ENCODE measurements at regions not wholly inside any gene's neighbourhood (a gene's known extent, or its start where the extent isn't known, plus 50 kb on each side); places are given as distances from the start of the nearest gene placed in this dataset.

DNA sequence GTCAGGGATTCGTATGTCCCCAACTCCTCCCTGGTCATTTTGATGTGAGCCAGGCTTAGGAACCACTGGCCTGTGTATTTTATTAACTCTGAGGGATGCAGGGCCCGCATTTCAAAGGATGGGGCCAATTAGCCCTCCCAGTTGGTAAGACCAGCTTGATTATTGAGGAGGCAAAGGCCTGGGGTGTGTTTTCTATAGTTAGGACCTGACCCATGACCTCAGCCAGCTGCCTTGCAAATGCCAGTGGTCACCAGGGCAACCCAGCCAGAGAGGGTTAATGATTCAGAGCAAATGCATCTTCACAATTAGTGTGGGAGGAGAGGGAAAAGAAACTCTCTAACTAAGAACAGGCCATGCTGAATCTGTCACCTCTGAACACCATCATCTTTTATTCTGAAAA lies 835.4 kb downstream of the MAFB start:
- DNase-seq, result no peak

DNA sequence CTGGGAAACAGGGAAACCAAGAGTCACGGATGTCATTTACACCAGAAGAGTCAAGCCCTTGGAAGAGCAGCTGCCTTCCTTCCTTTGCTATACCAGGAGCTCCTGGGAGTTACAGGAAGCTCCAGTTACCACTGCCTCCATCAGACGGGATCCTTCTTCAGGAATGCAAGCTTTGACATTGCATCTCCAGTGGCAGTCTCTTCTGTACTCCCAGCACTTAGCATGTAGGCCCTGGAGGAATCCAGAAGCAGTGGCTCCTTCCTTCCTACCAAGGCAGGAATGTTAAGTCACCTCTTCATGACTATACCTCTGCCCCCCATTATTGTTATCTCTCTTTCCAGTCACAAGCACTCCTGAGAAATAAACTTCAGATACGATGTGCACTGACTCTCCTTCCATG lies 836.0 kb downstream of the MAFB start:
- no peak for DNase-seq

DNA sequence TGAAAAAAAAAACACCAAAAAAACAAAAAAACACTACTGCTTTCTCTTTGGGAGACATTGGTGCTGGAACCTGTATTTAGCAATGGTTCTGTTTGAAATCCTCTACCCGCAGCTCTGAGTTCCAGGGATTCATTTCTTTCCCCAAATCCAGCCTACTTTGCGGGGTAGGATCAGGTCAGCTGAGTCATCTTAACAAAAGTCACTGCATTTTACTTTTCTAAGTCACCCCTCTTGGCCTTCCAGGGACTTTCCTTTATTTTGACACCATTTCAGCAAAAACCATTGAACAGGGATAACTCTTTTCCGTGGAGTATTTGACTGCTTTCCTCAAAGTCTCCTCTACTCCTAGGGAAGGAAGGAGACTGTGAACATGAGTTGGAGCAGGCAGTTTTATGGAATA lies 837.6 kb downstream of the MAFB start:
- DNase-seq, result no peak

DNA sequence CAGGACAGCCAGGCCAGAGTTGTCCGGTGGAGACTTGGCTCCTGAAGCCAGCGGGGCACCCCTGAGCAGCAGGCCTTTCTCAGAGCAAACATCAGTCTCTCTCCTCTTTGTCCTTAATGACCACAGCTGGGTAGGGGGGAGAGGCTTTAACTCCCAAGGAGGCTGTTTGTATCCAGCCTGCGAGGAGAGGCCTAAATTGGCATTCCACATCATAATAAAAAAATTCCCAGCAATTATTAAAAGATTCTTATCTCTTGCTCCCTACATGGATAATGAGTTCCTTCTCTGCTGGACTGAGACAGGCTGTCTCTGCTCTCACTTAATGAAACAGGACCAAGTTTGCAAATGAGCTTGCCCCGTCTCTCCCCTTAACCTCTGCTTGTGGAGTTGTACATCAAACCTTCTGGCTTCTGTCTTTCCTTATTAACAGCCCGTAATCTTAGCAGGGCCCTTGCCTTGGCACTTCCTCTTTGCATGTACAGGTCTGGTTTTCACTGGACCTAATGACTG lies 838.2 kb downstream of the MAFB start:
- DNase-seq, result no peak

DNA sequence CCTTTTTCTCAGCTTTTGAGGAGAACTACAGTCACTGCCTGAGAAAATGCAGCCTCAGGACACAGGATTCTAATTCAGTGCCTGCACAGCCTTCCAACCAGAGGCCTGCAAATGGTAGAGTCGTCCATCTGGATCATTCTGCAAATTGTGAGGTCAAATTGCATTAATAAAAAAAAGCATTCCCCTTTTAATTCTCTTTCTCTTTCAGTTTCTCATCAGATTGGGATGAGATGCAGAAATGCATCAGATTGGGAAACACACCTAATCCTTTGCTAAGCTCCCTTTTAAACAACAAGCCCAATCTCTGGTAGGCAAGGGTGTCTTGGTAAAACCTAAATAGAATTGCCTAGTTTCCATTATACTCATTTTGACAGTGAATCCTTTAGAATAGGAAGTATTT lies 838.8 kb downstream of the MAFB start:
- DNase-seq, result no peak

DNA sequence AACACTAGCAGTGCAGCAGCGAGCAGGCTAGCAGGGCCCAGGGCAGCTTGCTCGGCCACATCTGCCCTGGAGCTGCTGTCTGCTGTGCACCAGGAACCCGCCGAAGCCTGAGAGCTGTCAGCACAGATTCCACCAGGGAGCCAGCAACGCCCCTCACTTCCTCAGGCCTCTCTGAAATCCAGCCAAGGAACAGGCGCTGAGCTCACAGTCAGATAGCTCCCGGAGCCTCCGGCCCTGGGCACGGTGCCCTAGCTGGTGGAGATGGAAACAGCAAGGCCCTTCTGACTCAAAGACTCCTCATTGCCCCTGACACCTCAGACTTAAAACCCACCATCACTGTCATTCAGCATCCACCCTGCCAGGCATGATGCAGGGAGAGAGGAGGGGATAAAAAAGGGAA lies 839.4 kb downstream of the MAFB start:
- no peak for DNase-seq

DNA sequence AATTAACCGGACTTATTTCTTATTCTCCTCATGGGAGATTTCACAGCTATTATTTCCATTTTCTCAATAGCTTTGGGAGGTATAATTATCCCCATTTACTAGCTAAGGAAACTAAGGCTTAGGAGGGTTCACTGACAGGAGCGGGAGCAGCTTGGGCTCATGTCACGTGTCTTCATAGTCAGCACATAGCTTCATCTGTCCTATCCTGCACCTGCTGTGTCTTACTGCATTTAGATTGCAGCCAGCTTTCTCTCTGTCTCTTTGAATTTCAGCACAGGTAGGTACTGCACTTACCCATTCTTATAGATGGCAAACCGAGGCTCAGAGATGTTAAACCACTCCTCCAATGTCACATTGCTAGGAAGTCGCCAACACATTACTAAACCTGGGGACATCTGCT lies 839.9 kb downstream of the MAFB start:
- DNase-seq, result no peak

DNA sequence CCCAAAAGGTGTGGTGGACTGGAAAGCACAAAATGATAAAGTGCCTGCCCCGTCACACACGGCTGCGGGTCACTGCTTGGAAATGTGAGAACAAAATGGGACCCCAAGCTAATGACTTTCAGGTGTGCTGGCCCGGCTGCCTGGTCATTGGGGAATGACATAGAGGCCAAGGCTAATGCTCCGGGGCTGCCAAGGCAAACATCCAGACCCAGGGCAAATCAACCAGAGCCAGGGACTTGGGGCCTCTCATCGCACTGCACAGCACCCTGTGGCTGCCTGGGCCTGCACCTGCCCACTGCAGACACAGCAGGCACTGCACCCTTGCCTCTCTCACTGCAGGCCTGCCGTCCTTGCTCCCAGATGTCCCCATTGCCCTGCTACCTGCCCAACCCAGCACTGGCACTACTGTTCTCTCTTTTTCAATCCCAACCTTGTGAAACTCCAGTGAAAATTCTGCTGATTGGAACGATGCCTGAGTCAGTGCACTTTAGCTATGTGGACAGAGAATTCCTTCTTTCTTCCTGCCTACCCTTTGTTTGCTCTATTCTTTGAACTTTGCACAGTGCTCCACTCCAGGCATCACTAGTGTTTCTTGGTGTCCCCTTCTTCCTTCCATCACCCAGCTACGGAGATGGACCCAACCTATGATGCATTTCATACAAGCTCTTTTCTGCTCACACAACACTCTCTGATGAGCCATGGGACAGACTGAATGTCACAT lies 849.5 kb downstream of the MAFB start:
- DNase-seq, result no peak

DNA sequence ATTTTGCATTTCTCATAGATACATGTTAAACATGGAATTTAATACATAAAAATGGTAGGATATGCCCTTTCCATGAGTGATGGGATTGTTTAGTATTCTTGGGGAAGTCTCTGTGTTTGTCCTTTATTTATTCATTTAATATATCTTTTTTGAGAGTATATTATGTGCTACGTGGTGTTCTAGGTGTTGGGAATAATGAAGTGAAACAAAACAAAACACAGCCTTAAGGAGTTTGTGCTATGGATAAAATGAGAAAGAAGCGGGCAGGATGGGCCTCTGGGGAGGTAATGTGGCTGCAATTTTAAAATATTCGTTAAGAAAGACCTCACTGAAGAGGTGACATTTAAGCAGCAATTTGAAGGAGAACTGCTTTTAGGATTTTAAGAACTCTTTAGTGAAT lies 851.5 kb downstream of the MAFB start:
- DNase-seq, result no peak

DNA sequence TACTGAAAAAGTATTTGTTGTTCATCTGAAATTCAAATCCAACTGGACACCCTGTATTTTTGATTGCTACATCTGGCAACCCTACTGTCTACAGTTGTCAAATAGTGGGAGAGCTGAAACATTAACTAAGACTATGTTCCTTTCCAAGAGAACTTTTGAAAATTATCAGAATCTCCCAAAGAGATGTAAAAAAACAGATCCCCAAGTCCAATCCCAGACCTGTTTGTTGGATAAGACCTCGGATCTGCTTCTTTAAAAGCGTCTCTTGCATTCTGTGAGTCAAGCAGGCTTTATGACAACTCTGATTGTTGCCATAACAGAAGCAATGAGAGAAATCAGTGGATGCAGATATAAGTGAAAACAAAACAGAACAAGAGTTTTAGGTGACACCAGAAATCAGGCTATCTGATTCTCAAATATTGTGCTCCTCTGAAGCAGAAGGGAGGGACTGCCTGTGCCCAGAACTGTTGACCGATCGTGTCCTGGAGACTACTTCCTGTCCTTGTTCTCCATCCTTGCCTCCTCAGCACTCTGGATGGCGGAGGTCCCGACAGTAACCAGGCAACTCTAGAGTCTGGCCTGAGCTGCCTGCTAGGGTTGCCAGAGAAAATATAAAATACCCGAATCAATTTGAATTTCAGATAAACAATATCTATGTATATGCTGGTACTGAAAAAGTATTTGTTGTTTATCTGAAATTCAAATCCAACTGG lies 853.8 kb downstream of the MAFB start:
- DNase-seq, result no peak

DNA sequence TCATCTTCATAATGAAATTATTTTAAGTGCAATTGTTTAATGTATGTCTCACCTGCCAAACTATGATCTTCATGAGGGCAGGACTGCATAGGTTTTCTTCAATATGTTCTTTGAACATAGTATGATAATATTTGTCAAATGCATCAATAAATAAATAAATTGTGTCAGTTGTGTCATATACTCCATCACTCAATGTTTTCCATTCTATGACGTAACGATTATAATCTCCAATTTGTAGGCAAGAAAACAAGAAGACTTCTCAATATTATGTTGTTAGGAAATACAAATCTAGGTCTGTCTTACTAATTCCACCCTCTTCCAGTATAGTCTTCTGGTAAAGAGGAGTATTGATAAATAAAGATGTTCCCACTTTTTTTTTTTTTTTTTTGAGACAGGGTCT lies 858.1 kb downstream of the MAFB start:
- DNase-seq, result no peak

DNA sequence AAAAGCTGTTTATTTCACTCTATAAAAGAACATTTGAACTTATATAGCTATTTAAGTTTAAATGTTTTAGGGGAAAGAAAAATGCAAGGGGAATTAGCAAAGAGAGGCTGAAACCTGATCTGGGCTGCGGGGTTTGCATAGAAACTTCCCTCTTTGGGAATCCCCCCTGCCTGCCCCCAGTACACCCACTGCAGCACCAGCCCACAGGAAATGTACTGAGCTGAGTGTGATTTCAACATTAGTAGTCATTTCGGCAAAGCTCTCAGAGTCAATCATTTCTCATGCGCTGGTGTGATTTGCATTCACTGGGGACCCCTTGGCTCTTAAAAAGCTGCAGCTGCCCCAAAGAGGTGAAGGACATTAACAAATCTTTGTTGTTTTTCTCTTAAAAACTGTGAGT lies 859.4 kb downstream of the MAFB start:
- no peak for DNase-seq

DNA sequence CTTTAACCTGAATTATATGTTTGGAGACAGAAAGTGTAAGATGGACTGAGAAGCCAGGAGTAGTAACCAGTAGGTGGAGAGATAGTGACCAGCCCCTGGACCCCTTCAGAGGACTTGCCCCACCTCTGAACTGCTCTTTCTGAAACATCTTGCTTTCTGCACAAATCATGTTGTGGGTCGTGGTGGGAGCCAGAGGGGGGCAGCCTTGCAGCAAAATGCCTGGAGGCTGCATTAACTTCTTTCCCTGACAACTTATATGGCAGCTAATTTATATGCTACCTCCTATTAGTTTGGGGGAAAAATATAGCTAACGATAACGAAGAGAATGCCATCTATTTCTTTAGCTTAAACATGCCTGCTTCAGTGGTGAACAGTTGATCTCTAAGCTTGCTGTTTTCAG lies 859.8 kb downstream of the MAFB start:
- DNase-seq, result no peak

DNA sequence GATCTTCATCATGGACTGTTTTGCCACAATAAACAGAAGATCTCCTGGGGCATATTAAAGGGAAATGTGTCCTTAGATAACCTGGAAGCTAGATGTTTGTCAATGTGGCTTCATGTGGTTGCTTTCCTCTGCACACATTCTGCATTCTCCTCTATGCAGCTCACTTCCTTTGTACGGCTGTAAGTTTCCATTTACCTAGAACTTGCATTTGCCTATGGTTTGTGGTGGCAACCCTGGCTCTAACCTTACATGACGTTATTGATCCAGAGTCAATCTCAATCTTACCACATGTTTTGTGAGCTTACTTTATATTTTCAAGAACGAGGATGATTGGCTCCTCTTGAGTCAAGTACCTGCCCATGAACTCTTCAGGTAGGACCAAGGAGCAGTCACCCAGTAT lies 863.1 kb downstream of the MAFB start:
- no peak for DNase-seq

DNA sequence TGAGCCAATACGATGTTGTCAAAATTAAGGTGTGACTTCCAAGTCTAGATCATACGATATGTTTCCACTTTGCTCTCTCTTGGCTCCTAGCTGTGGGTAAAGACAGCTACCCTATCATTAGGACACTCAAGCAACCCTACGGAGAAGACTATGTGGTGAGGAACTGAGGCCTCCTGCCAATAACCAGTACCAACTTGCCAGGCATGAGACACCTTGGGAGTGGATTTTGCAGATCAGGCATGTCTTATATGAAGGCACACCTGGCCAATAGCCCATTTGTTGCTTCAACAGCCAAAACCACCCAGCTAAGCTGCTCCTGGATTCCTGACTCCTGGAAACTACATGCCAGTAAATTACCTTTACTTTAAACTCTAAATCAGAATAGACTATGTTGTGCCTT lies 863.4 kb downstream of the DHX35 start:
- DNase-seq, result no peak

DNA sequence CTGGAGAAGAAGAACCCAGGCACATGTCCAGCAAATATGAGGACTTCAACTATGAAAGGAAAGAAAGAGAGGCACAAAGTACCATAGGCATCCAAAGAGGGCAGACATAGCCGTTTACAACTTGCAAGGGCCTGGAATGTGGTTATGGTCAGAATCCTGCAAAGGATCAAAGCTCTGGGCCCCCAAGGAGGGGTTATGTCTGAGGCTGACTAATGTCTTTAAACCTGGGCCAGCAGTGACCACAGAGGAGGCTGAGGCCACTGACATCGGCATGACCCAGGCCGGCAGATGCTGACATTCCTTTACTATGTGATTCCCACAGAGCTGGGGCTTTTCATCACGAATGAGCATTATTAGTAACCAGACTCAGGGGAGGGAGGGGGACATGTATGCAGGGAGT lies 861.1 kb downstream of the DHX35 start:
- no peak for DNase-seq

DNA sequence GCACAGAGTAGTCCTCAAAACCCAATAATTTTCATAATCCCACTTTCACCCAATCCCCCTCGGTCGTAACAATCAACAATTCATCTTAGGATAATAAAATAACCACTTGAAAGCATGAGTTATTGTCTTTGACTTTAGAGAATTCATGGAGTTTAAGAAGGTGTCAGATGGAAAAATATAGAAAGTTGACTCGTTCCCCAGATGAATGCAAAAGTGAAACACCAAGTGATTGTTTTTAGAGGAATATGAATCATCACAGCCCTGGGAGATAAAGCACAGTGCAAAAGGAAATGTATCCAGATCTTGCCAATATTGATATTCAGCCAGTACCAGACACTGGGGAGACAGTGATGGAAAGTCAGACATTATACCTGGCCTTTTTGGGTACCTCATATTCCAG lies 860.5 kb downstream of the DHX35 start:
- no peak for DNase-seq

DNA sequence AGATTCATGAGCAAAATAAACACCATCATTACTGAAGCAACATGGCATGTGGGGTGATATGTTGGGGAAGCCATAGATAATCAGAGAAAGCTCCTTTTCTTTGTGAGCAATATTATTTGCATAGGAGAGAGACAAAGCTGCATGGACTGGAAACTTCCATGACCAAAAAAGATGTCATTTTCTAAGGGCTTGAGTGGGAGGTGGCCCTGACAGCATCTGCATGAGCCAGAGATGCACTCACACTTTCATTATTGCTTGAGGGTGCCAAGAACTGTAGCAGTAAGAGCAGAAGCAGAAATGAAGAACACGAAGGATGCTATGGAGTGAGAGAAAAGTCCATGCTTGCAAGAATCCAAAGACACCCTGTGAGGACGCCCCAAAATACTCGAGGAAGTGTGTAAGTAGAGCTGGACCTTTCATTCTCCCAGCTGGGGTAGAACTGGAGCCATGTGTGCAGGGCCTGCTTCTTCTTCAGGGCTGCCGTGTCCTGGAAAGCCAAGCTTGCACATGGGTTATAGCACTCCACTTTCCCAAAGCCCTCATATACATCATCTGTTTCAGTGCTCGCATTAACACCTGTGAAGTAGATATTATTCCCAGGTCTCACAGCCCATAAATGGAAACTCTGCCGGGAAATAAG lies 851.2 kb downstream of the DHX35 start:
- no peak for DNase-seq

DNA sequence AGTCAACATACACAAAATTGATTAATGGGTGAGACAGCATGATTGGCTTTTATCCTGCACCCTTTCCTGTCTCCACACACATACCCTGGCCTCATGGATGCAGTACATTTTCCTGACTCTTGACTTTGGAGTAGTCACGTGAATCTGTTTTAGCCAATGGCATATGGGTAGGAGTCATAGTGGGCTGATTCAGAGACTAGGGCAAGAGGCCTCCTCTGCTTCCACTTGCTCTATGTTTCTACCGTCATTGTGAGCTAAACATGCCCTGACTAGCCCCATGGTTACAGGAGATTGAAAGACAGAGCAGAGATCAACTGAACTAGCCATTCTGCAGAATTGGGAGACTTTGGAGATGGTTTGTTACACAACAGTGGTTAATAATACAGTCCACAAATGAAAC lies 850.0 kb downstream of the DHX35 start:
- no peak for DNase-seq

DNA sequence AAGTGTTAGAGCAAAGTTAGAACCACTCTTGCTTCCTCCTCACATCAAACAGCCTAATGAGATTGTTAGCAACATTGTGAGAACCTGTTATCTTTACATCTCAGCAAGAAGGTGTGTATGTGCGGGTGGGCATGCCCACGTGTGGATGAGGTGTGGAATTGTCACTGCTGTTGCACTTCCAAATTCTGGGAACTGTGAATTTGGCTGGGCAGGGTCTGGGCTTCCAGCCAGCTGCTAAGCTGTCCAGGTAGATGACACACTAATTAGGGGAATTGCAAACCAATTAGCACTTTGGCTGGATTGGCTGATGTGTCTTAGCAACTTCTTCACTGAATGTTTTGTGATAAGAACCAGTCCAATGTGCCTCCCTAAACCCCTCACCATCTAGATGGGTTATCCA lies 848.2 kb downstream of the DHX35 start:
- DNase-seq, result no peak

DNA sequence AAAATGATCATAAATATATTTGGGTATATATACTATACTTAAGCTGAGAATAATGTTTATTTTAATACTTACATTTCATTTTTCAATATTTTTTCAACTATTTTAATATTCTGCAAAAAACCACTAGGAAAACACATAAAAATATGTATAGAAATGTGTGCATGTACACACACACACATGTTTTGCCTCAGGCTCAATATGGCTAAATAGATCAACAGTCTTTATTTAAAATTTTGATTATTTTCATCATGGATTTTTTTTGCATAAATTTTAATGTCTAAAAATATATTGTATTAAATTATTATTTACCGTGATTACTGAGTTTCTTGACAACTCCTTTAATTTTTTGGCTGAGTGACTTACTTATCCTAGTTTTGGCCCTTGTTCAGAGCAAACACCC lies 846.5 kb downstream of the DHX35 start:
- no peak for DNase-seq

DNA sequence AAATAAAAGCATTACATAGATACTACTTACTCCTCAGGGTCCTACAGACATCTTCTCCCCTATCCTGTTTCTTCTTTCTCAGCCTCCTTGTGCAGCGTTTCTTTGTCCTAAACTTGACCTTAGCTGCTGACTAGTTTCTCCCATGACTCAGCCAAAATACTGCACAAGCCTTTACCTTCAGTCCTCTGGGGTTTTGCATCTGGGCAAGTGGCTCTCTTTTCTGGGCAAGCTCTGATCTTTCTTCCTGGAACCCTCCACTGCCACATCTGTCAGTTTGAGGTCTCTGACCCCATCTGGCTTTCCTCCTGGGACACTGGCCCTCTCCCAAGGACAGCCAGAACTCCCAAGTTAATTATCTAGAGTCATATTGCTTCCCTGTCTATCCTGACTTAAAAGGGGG lies 838.4 kb downstream of the DHX35 start:
- no peak for DNase-seq

DNA sequence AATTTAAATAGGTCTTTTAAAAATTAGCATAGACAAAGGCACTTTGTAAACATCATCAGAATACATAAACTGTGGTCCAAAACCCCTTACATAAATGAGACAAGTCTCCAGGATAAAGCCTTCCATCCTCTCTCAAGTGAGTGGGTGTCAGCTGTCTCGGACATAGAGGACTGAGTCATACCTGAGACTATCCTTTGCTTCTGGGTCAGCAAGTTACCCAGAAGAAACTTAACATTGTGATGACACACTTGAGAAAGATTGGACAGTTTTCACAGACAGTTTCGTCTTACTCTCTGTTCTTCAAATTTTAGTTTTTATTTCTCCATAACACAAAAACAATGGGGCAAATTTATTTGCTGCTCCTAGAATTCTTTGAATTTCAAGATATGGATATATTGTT lies 838.0 kb downstream of the DHX35 start:
- DNase-seq, result no peak

DNA sequence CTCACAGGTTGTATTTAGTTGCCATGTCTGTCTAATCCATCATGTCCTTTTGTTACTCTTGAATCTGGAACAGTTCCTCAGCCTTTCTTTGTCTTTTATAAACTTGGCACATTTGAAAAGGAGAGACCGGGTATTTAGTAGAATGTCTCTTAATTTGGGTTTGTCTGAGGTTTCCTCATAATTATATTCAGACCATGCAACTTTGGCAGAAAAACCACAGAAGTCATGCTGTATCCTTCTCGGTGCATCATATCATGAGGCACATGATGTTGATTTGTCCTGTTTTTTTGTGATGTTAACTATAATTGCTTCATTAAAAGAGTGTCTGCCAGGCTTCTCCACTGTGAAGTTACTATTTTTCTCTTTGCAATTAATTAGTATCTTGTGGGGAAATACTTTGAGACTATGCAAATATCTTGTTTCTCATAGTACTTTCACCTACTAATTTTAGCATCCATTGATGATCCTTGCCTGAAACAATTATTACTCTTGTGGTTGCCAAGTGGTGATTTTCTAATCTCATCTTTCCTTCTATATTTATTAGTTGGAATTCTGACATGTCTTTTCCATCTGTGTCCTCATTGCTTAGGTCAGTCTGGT lies 837.3 kb downstream of the DHX35 start:
- no peak for DNase-seq

All from CD4-positive, alpha-beta T cell treated with Interleukin-12 subunit alpha and Interleukin-12 subunit beta, for 1 hour (primary cell).